ENCODE measurements at regions not wholly inside any gene's neighbourhood (a gene's known extent, or its start where the extent isn't known, plus 50 kb on each side); places are given as distances from the start of the nearest gene placed in this dataset.
"Not testable (repeated sequence)": the region's sequence is repeated elsewhere in the genome, so short reads cannot be mapped to it uniquely, and the experiment has no call there.

DNA sequence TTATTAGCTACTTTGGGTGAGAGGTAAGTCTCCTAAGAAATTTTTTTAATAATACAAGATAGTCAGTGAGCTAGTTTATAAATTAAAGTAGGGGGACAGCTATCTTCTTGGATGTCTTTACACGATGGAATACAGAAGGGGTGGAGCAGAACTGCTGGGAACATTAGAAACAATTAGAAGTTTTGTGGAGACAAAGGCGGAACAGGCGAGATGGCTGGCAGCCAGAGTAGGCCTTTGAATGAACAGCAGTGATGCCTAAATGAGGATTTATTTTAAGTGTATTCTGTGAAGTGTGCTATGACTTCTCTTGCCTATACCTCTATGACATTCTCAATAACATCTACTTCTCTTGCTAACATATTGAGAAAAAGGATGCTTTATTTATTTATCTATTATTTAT lies 1345.3 kb upstream of the SEL1L start:
- no peak for DNase-seq

DNA sequence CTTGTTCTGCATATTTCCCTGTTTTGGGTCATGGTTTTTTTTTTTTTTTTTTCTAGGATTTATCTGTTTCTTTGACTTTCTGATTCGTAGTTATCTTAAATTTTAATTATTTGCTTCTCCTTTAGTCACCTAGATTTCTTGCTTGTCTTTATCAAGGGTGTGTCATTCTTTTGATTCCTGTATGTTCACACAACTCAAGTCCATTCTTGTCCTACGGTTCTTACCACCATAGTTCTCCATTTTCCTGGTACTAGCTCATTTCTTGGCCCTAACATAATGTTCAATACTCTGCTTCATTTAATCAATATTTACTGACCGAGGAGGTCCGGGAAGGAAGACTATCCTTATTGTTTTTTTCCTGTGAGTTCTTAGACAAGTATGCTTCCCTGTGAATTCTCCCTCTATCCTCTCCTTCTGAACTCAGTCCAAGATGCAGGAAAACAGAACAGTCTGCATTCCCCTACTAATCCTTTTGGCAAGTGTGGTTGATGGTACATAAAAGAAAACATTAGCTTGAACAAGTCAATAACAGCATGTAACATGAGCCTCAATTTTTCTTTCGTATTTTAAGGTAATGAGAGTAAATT lies 1346.4 kb upstream of the SEL1L start:
- DNase-seq: no peak

DNA sequence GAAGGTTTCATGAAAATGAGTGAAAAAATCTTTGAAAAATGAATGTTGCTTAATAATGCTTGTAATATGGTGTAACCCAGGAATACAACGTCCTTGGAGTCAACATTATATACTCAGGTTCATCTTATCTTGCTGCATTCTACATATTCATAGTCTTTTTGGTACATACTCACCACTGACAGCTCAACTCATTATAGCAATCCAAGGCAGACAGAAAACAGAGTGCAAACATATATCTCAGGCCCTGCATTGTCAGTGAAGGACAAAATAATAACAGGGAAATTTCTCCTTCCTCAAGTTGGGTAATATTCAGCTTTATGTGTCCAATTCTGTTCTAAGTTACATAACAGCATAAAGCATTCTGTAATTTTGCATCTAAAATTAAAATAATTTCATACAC lies 1353.0 kb upstream of the SEL1L start:
- DNase-seq: no peak

DNA sequence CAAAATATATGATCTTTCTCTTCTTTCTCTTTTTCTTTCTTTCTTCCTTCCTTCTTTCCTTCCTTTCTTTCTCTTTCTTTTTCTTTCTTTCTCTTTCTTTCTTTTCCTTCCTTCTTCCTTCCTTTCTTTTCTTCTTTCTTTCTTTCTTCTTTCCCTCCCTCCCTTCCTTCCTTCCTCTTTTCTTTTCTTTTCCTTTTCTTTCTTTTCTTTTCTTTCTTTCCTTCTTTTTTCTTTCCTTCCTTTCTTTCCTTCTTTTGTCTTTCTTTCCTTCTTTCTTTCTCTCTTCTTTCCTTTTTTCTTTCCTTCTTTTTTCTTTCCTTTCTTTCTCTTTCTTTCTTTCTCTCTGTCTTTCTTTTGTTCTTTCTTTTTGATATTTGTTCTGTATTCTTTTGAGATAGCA lies 1356.0 kb upstream of the SEL1L start:
- DNase-seq: no peak

DNA sequence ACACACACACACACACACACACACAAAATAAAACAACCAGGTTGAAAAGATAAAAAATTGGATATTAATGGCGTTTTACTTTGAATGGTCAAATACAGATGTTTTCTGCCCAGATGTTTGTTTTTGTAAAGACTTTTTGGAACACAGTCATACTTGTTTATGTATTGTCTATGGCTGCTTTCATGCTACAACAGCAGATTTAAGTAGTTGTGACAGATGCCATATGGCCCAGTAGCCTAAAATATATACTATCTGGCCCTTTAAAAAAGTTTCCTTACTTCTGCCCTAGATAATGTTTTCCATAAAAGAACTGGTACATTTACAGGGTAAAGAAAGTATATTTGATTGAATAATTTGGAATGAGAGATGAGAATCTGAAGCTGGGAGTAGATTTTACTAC lies 1362.8 kb upstream of the SEL1L start:
- no peak for DNase-seq

DNA sequence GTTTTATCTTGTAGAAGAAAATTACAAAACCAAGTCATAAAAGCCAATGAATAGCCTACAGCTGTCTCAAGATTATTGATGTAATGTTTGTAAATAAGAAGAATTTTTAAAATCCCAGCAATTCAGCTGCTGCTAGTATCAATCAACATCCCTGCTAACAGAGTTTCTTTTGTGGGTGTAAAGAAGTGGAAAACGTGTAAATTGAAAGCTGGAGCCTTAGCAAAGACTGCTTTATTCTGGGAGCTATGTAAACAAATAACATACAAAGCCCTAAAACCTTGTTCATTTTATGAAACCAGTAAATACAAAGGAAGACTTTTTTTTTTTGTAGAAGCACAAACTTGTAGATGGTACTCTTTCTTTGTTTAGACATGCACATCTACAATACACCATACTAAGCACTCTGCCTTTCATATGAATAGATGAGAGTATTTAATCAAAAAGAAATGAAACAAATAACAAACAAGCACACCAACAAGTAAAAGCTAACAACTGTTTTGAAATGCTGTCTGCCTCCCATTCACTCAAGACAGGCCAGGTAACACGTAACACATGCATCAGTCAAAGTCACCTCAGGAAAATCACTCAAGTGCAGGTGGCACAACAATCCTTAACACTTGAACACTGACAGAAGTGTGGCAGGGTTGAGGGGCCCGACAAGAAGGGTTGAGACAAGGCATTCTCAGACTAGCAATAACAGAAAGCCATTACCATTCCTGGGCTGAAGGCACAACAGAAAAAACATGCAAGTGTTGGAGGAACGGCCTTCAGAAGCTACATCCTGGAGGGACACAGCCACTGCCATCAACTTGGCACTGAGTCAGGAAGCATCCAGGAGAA lies 1364.0 kb upstream of the SEL1L start:
- DNase-seq: no peak

DNA sequence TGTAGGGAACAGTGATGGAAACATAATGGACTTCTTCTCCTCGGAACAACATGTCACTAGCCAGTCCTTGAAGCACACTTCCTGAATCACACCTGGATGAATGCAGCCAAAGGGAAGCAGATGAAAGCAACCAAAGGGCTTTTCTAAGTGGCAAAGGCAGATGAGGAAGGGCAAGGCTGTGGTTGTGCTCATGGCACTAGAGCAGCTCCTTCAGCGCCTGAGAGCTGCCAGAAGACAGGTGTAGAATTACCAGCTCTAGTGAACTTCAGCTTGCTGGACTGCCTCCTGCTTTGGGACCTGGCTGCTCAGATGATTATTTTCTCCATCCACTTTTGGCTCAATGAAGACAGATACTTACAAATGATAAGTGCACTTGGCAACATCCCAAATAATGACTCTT lies 1372.1 kb upstream of the SEL1L start:
- DNase-seq: no peak

DNA sequence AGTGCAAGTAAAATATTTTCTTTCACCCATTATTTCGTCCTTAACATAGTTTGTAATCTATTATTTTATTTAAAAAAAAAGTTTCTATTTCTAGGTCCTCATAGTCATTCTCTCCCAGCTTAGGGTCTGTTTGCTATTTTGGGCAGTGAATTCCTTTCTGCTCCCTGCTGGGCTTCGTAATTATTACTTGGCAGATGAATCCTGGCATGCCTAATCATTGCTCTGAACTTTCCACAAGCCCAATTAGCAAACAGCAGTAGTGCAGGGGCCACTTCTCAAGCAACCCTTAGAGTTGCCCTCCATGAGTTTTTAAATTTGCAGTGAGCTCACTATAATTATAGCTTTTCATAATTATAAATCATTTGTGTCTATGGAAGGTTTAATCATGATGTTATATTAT lies 1378.3 kb upstream of the SEL1L start:
- DNase-seq: peak; percentile 69

DNA sequence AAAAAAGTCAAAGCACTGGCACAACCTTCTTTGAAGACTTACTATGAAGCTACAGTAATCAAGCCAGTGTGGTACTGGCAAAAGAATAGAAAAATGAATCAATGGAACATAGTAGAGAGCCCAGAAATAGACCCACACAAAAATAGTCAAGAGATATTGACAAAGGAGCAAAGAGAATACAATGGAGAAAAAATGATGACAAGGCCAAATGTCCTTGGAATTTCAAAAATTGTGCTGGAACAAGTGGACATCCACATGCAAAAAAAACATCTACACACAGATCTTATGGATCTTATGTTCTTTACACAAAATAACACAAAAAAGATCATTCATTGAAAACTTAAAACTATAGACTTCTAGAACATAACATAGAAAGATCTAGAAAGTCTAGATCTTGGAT lies 1379.7 kb upstream of the SEL1L start:
- no peak for DNase-seq

DNA sequence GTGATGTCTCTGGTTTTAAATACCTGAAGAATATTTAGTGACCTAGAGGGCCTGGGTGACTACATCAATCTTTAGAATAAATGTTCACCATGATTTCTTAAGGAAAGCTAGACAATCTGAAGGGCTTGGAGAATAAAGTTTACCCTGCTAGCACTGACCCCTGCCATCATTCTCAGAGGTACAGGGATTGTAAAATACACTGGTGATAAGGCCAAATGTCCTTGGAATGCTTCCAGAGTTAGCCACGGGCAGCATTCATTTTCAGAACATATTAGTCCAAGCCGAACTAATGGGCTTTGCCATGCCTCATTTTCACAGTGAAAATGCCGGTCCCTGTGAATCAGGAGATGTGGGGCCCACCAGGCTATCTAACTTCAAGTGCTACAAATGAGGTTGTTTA lies 1381.7 kb upstream of the SEL1L start:
- no peak for DNase-seq

DNA sequence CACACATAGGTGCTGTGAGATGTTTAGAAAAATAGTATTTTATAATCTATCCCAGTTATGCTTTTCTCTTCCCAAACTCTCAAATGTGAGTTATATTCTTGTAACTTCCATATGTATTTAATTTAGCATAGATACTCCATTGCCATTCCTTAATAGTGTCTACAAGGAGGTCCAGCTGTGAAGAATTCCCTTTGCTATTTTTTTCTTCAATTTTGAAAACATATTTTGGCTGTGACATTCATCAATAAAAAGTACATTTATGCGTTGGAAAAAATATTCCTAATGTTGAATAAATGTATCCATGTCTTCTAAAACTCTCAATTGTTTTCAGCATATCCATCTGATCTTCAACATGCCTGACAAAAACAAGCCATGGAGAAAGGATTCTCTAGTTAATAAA lies 1402.0 kb upstream of the SEL1L start:
- DNase-seq: no peak

DNA sequence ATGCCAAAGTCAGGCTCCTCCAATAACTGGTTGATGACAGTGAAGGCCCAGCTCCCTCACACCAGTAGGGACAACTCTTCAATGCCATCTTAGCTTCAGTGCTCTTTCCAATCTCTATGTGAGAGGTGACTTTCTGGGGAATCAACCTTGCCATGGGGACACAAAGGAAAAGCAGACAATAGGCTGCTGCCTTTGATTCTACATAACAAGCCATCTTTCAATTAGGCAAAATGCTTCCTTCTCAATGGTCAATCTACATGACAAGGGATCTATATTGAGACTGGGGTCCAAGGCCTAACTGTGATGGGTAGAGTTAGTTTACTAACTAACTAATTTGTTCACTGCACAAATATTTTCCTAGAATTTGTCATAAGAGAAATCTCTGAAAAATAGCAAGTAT lies 1417.5 kb upstream of the SEL1L start:
- DNase-seq: no peak

DNA sequence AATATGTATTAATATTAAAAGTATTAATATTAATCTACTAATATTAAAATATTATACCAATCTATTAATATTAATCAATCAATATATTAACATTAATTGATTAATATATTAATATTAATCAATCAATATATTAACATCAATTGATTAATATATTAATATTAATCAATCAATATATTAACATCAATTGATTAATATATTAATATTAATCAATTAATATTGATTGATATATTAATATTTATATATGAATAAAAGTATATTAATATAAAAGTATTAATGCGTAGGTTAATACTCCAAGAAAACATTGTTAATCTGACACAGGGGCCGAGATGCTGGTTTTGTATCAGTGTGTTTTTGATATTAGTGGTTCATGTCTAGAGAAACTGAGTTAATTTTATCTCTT lies 1430.1 kb upstream of the SEL1L start:
- DNase-seq: no peak

DNA sequence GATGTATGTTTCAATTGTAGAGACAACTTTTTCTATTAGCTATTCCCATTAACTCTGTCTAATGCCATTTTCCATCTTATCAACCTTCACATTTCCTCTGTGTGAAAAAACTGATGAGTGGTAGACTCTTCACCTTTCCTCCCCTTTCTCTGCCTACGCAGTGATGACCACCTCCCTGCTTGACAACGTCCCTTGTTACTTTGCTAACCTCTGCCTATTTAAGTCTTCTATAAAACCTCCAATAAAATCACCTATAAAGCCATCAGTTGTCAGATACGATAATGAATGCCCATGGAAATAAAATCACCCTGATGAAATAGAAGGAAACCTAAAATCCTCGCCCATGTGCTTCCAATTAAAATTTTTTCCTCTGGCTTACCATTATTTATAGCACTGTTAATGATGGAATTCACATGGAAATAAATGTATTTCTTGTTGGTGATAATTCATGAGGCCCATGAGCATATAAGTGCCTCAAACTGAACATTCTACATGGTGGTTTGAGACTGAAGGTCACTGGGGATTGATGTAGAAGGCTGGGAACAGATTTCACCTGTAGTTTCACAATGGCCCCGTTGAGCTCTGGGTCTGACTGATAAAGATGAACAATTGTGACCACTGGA lies 1454.0 kb upstream of the SEL1L start:
- DNase-seq: no peak

DNA sequence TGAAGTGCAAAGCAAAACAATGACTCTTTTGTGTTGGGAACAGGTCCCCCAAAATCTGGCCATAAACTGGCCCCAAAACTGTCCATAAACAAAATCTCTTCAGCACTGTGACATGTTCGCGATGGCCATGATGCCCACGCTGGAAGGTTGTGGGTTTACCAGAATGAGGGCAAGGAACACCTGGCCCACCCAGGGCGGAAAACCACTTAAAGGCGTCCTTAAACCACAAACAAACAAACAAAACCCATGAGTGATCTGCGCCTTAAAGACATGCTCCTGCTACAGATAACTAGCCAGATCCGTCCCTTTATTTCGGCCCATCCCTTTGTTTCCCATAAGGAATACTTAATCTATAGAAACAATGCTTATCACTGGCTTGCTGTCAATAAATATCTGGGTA lies 1460.9 kb upstream of the SEL1L start:
- DNase-seq: not testable (repeated sequence)

DNA sequence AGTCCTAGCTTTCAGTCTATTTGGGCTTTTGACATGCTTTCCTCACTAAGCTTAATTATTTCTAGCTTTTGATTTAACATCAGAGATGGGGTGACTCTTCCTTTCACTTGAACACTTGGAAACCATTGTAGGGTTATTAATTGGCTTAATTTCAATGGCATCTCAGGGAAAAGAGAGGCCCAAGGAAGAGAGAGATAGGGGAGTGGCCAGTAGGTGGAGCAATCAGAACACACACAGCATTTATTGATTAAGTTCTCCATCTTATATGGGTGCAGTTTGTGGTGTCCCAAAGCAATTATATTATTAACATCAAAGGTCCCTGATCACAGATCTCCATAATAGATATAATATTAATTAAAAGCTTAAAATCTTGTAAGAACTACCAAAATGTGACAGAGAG lies 1466.1 kb upstream of the SEL1L start:
- DNase-seq: peak; percentile 2

DNA sequence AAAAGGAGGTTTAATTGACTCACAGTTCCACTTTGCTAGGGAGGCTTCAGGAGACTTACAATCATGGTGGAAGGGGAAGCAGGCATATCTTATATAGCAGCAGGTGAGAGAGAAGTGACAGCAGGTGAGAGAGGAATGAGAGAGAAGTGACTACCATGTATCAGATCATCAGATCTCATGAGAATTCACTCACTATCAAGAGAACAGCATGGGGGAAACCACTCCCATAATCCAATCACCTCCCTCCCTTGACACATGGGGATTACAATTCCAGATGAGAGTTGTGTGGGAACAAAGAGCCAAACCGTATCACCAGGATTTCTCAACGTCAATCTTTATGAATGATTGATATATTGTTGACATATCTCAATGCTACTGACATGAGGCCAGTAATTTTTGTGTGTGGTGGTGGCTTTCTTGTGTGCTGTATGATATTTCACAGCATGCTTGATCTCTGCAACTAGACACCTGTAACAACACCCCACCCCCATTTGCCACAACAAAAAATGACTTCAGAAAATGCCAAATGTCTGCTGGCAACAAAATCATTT lies 1470.9 kb upstream of the SEL1L start:
- DNase-seq: no peak

DNA sequence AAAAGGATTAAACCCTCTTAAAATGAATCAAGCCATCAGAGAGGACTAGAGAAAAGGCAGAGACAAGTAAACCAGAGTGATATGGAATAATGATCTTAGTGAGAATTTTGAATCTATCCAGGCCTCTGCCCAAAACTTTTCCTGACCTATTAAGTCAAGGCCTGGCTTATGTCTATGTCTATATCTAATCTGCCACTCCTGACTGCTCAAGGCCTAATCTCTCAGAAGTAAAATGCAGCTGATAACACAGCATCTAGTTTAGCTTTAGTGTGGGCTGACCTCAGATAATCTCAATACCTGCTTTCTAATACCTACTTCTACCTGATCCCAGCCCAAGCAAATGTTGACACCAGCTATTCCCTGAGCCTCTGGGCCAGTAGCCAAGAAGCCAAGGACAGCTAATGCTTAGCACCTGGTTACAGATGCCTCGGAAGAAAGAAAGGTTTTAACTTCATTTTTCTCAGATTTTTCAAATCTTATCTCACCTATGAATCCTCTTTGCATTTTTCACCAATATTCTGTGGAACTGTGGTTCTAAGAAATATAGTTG lies 1472.5 kb upstream of the SEL1L start:
- peak; percentile 11 for DNase-seq

DNA sequence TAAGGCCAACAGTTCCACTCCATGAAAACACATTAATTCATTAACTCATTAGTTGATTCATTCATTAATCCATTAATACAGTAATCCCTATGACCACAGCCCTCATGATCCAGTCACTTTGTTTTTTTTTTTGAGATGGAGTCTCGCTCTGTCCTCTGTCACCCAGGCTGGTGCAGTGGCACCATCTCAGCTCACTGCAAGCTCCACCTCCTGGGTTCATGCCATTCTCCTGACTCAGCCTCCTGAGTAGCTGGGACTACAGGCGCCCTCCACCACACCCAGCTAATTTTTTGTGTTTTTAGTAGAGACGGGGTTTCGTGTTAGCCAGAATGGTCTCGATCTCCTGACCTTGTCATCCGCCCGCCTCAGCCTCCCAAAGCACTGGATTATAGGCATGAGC lies 1473.4 kb upstream of the SEL1L start:
- not testable (repeated sequence) for DNase-seq

DNA sequence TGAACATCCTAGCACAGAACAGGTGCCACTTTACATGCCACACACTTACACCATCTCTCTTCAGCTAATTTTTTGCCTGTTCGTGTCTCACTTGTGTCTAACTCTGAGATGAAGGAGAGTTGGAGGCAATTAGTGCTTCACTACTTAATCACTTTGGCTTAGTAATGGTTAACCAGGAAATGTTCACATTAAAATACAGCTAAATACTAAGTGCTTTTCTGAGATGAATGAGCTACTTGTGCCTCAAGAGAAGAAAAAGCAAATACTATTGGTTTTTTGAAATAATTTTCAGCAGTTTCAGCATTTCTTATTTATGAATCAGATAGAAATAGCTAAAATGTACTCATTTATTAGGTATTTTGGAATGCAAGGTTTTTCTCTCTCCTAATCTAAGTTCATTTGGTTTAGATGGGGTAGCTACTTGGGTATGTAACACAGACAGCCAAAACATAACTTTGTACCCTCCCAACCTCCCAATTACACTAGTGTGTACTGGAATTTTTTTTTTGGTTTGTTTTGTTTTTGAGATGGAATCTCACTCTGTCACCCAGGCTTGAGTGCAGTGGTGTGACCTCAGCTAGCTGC lies 1474.1 kb upstream of the SEL1L start:
- no peak for DNase-seq

DNA sequence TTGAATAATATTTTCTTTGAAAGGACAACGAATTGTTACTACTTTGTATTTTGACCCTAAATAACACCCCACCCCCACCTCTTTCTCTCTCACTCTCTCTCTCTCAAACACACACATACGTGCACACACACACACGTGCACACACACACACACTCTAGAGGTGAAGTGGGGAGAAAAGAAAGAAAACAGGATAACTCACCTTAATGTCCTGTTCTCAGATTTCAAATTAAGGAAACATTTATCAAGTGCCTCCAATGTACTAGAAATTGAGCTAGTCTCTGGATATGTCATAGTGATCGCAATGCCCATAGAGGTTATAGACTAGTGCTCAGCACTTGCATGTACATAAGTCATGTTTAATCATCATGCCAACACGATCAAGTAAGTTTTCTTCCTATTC lies 1483.6 kb upstream of the SEL1L start:
- no peak for DNase-seq

DNA sequence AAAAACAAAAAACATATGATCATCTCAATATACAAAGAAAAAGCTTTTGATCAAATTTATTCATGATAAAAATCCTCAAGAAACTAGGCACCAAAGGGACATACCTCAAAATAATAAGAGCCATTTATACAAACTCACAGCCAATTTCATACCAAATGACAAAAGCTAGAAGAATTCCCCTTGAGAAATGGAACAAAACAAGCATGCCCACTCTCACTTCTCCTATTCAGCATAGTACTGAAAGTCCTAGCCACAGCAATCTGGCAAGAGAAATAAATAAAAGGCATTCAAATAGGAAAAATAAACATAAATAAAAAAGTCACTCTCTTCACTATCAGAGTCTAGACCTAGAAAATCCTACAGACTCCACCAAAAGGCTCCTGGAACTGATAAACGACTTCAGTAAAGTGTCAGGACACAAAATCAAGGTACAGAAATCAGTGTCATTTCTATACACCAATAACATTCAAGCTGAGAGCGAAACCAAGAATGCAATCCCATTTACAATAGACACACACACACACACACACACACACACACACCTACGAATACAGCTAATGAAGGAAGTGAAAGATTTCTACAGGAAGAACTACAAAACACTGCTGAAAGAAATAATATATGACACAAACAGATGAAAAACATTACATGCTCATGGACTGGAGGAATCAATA lies 1486.2 kb upstream of the SEL1L start:
- no peak for DNase-seq

DNA sequence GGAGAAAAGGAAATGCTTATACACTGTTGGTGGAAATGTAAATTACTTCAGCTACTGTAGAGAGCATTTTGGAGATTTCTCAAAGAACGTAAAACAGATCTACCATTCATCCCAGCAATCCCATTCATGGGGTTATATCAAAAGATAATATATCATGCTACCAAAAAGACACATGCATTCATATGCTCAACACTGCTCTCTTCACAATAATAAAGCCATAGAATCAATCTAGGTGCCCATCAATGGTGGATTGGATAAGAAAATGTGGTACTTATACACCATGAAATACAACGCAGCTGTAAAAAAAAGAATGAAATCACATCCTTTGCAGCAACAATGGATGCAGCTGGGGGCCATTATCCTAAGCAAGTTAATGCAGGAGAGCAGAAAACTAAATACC lies 1487.7 kb upstream of the SEL1L start:
- no peak for DNase-seq
